Parathyroid adenoma (tissue), 2 donors: ENCODE measurements at regions not wholly inside any gene's neighbourhood (a gene's known extent, or its start where the extent isn't known, plus 50 kb on each side); places are given as distances from the start of the nearest gene placed in this dataset.

Experiments
- H2AFZ ChIP-seq: fragments of 300-600 bp; sonication (generic); one replicate; pipeline ENCODE4 v1.7.0; 2017; ENCODE audit warnings: antibody characterized with exemption, mild to moderate bottlenecking
- H3K27ac ChIP-seq: fragments of 300-600 bp; sonication (generic); one replicate; pipeline ENCODE4 v1.7.0; 2017
- H3K27me3 ChIP-seq: fragments of 300-600 bp; sonication (generic); one replicate; pipeline ENCODE4 v1.7.0; 2017; ENCODE audit warnings: low read length; ENCODE audit not compliant: control insufficient read depth, insufficient read depth
- H3K36me3 ChIP-seq: fragments of 300-600 bp; sonication (generic); one replicate; pipeline ENCODE4 v1.7.0; 2017; ENCODE audit warnings: low read length; ENCODE audit not compliant: control insufficient read depth, insufficient read depth
- H3K4me1 ChIP-seq: fragments of 300-600 bp; sonication (generic); one replicate; pipeline ENCODE4 v1.7.0; 2017; ENCODE audit warnings: control low read depth
- H3K4me2 ChIP-seq: fragments of 300-600 bp; sonication (generic); one replicate; pipeline ENCODE4 v1.7.0; 2017; ENCODE audit warnings: low read length
- H3K4me3 ChIP-seq: fragments of 300-600 bp; sonication (generic); one replicate; pipeline ENCODE4 v1.7.0; 2017; ENCODE audit warnings: low read depth, low read length
- H3K79me2 ChIP-seq: fragments of 300-600 bp; sonication (generic); one replicate; pipeline ENCODE4 v1.7.0; 2017; ENCODE audit warnings: control low read depth
- H3K9ac ChIP-seq: fragments of 300-600 bp; sonication (generic); one replicate; pipeline ENCODE4 v1.7.0; 2017; ENCODE audit warnings: mild to moderate bottlenecking
- H3K9me3 ChIP-seq: fragments of 300-600 bp; sonication (generic); one replicate; pipeline ENCODE4 v1.7.0; 2017; ENCODE audit warnings: low read length; ENCODE audit not compliant: control insufficient read depth
- TF ChIP-seq, protein P1 (sequence below): fragments of 300-600 bp; sonication (generic); IDR thresholded peaks from one replicate; pipeline ENCODE4 v1.7.0; 2017; ENCODE audit warnings: antibody characterized with exemption, mild to moderate bottlenecking
- donor health status: primary hyperparathyroidism.

DNA sequence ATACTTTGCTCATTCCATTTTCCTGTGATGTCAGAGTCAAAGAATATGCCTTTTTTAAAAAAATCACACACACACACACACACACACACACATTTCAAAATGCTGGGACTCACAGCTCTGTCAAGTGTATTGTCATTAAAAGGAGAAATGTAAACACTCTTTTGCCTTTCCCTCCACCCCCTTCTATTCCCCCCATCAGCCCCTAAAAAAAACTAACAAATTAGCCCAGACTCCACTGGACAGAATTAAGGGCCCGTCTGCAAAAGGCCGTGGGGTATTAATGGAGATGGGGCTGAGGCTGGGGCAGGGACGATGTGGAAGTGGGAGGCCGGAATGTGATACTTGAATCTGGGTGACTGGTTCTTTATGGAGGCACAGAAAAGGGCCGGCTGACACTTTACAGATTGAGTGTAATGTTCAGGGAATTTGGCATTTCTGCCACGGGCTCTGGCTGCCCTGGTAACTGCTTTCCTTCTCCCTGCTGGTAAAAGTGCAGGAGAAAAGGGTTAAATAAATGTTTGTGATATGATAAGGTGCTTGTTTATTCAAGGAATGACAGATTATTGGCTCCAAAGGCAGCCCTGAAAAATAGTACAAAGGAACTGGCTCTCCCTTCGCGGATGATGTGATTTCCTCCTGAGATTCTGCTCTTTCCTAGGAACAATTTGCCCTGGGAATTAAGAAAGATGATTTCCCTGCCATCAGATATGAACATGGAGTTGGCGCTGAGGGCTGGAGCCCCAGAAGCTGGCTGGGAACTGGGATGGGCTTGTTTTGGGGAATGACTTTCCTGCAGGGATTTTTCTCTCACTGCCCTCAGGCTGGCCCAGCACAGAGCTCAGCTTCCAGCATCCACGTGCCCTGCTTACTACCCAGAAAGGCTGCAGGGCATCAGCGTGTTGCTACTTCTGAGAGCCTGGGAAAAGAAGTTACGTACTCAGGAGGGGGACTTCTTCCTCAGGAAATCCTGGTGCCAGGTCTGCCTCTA is 52.8 kb upstream of the CTAGE1 start:
- no peaks in the 10 kb centered on the region for H3K36me3 ChIP-seq
- no peaks in the 10 kb centered on the region for H3K9me3 ChIP-seq
- H3K27ac ChIP-seq: no peak overlapping the region
- H2AFZ ChIP-seq: no peak overlapping the region
- H3K4me2 ChIP-seq: no peak overlapping the region
- no peaks in the 10 kb centered on the region for H3K79me2 ChIP-seq
- TF ChIP-seq, protein P1, sequence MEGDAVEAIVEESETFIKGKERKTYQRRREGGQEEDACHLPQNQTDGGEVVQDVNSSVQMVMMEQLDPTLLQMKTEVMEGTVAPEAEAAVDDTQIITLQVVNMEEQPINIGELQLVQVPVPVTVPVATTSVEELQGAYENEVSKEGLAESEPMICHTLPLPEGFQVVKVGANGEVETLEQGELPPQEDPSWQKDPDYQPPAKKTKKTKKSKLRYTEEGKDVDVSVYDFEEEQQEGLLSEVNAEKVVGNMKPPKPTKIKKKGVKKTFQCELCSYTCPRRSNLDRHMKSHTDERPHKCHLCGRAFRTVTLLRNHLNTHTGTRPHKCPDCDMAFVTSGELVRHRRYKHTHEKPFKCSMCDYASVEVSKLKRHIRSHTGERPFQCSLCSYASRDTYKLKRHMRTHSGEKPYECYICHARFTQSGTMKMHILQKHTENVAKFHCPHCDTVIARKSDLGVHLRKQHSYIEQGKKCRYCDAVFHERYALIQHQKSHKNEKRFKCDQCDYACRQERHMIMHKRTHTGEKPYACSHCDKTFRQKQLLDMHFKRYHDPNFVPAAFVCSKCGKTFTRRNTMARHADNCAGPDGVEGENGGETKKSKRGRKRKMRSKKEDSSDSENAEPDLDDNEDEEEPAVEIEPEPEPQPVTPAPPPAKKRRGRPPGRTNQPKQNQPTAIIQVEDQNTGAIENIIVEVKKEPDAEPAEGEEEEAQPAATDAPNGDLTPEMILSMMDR: no peak
- no peak overlapping the region for H3K4me3 ChIP-seq
- H3K27me3 ChIP-seq: no peaks in the 10 kb centered on the region
- H3K9ac ChIP-seq: no peak overlapping the region
- H3K4me1 ChIP-seq: no peaks in the 10 kb centered on the region

DNA sequence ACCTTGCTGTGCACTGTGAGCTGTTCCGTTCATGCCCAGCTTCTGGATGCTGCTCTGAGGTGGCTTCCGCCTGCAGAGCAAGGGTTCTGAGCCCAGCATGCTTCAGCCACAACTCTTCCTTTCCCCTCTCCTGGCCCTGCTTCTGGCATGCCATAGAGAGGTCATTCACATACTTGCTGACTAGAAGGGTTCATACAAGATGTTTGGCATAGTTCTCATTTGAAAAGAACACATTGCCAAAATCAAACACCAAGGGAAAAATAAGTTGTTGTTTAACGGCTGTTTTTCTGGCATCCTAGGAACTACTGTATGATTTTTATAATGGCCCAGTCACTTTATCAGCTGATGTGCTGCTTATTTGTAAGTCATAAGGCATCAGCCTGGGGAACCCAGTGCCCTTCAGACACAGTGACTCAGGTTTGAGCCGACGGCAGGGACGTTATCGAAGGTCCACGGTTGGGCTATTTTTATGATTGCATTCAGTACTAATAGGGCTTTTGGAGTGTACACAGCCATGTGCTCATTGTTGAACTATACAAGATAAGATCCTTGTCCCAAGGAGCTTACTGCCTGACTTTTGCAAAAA is 53.9 kb upstream of the CTAGE1 start:
- Histone ChIP-seq H3K9ac (no peak overlapping the region), H3K9me3 (no peaks in the 10 kb centered on the region), H3K27me3 (no peaks in the 10 kb centered on the region), H2AFZ (no peak overlapping the region), H3K4me2 (no peak overlapping the region), H3K4me1 (no peaks in the 10 kb centered on the region), H3K4me3 (no peak overlapping the region), H3K27ac (no peak overlapping the region), H3K79me2 (no peaks in the 10 kb centered on the region), H3K36me3 (no peaks in the 10 kb centered on the region)
- TF ChIP-seq, protein P1: no peak

DNA sequence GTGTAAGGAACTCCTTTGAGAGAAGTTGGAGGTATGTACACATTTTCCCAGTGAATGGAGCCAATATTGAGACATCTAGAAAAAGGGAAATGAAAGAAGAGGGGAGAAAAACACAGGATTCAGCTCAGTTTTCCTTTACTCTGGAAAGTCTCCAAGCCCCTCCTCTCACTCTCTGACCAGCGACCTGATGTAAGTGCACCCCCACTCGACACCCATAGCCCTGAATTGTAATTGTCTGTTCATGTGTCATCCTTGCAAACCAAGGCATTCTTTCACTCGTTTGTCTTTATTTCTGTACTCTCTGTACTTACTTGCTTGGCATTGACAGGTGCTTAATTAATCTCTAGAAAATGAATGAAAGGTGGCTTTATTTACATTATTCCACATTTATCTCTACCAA is 55.7 kb upstream of the CTAGE1 start:
- Histone ChIP-seq H3K4me3 (no peak overlapping the region), H3K9me3 (no peaks in the 10 kb centered on the region), H3K27me3 (no peaks in the 10 kb centered on the region), H3K4me1 (no peaks in the 10 kb centered on the region), H3K36me3 (no peaks in the 10 kb centered on the region), H2AFZ (no peak overlapping the region), H3K4me2 (no peak overlapping the region), H3K27ac (no peak overlapping the region), H3K79me2 (no peaks in the 10 kb centered on the region), H3K9ac (no peak overlapping the region)
- TF ChIP-seq, protein P1: no peak

DNA sequence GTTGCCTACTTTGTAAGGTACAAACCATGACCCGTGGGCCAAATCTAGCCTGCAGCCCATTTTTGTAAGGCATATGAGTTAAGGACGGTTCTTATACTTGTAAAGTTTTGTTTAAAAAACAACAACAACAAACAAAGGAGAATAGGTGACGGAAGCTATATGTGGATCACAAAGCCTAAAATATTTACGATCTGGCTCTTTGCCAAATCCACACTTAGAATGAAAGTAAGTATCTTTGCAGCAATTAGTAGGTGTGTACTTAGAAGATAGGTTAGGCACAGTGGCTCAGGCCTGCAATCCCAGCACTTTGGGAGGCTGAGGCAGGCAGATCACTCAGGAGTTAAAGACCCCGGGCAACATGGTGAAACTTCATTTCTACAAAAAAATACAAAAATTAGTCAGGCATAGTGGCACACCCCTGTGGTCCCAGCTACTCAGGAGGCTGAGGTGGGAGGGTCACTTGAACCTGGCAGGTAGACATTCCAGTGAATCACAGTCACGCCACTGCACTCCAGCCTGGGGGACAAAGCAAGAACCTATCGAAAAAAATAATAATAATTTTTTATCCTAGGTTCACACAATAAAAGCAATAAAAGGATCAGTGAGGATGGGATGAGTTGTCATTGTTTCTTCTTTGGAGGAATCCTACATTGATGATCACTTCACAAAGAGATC is 57.8 kb upstream of the CTAGE1 start:
- Histone ChIP-seq H3K4me2 (no peak overlapping the region), H3K27ac (no peak overlapping the region), H3K36me3 (no peaks in the 10 kb centered on the region), H3K9me3 (no peaks in the 10 kb centered on the region), H3K4me1 (no peaks in the 10 kb centered on the region), H3K9ac (no peak overlapping the region), H3K27me3 (no peaks in the 10 kb centered on the region), H3K79me2 (no peaks in the 10 kb centered on the region), H3K4me3 (no peak overlapping the region), H2AFZ (no peak overlapping the region)
- TF ChIP-seq, protein P1: no peak
